GM20431 (cell line): ENCODE measurements at regions not wholly inside any gene's neighbourhood (a gene's known extent, or its start where the extent isn't known, plus 50 kb on each side); places are given as distances from the start of the nearest gene placed in this dataset.
"Not testable (repeated sequence)": the region's sequence is repeated elsewhere in the genome, so short reads cannot be mapped to it uniquely, and the experiment has no call there.

ENCODE experiments used
- in situ Hi-C: fragments of 300-500 bp; cut with MseI, MboI; formaldehyde crosslinking; loops from one replicate; pipeline ENCODE4 v1.15.0; 2020; ENCODE audit warnings: low sequenced_read_pairs; ENCODE audit not compliant: unreplicated experiment

GRCh38 chr7:146057958-146058357 lies 58.6 kb upstream of the CNTNAP2 start:
- in situ Hi-C loops = no loop called here

DNA sequence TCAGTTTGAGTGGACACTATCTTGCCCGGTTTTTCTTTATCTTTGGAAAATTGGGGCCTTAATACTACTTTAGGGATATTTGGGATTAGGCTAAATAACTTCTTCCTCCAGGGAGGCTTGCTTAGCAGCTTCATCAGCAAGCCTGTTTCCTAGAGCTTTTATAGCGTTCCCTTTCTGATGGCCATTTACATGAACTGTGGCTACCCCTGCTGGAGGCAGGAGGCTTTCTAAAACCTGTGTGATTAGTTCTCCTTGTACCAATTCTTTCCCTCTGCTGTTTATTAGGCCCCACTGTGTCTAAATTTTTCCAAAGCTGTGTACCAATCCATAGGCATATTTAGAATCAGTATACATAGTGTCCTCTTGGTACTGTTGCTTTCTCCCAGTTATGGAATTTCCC lies 61.7 kb upstream of the CNTNAP2 start:
- in situ Hi-C loops = no loop called here

- in situ Hi-C loops = no loop called here
These were observed 63.1 kb upstream of the CNTNAP2 start for GRCh38 chr7:146053492-146053891.

DNA sequence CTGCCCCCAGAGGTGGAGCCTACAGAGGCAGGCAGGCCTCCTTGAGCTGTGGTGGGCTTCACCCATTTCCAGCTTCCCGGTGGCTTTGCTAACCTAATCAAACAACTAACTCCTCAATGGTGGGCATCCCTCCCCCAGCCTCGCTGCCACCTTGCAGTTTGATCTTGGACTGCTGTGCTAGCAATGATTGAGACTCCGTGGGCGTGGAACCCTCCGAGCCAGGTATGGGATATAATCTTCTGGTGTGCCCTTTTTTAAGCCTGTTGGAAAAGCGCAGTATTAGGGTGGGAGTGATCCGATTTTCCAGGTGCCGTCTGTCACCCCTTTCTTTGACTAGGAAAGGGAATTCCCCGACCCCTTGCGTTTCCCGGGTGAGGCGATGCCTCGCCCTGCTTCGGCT lies 73.3 kb upstream of the CNTNAP2 start:
- in situ Hi-C loops = not testable (repeated sequence)

DNA sequence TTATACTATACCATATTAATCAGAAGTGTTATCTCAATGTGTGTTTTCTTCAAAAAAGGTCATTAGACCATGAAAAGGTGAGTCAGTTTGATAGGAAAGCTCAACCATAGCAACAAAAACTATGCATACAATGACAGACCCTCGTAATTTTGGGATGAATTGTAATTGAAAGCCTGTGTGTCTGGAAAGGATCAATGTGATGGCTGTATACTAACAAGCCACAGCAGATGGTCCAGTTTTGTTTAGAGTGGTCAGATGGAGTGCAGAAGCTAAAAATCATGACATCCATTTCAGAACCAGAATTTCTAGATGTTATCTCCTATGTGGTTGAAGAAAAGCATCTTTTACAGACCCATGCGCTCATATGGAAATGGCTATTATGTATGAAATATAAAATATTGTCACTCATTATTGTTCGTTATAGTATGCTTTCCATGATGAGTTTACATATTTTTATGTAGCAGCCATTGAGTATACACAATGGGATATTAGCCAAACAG lies 88.3 kb upstream of the CNTNAP2 start:
- in situ Hi-C loops = no loop called here

GRCh38 chr7:146027243-146027642 lies 89.4 kb upstream of the CNTNAP2 start:
- in situ Hi-C loops = no loop called here

DNA sequence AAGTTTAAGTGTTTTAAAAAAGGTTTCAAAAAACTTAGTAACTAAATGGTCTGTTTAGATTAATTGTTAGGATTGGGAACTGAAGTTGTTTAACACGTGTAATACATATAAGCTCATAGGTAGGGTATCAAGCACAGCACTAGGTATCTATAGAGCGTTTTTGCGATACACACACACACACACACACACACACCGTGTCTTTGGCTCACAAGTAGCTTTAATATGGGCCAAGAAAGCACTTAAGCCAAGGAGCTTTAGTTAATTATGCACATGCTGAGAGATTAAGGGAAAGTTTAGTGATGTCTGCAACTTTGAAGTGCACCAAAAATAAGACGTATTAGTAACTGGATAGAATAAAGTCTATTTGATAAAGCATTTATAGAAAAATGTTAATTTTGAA lies 93.8 kb upstream of the CNTNAP2 start:
- in situ Hi-C loops = no loop called here

DNA sequence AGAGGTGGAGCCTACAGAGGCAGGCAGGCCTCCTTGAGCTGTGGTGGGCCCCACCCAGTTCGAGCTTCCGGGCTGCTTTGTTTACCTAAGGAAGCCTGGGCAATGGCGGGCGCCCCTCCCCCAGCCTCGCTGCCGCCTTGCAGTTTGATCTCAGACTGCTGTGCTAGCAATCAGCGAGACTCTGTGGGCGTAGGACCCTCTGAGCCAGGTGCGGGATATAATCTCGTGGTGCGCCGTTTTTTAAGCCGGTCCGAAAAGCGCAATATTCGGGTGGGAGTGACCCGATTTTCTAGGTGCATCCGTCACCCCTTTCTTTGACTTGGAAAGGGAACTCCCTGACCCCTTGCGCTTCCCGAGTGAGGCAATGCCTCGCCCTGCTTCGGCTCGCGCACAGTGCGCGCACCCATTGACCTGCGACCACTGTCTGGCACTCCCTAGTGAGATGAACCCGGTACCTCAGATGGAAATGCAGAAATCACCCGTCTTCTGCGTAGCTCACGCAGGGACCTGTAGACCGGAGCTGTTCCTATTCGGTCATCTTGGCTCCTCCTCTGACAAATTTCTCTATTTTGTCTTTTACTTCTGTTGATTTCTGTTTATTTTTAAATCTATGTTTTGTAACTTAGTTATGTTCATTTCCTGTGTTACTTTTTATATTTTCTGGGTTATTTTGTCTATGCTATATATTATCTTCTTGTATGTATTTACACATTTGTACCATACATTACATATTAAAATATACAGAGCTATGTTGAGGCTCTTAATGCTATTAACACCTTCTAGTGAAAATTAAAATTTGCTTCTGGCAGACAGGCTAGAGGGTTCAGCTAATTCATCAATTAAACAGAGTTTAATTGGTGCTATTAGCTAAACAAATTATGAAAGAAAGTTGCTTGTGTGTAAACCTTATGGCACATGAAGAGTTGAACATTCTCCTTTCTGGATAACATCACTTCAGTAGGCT lies 97.3 kb upstream of the CNTNAP2 start:
- in situ Hi-C loops = not testable (repeated sequence)

- in situ Hi-C loops = not testable (repeated sequence)
These were observed 99.2 kb upstream of the CNTNAP2 start for GRCh38 chr7:146017366-146017765.

DNA sequence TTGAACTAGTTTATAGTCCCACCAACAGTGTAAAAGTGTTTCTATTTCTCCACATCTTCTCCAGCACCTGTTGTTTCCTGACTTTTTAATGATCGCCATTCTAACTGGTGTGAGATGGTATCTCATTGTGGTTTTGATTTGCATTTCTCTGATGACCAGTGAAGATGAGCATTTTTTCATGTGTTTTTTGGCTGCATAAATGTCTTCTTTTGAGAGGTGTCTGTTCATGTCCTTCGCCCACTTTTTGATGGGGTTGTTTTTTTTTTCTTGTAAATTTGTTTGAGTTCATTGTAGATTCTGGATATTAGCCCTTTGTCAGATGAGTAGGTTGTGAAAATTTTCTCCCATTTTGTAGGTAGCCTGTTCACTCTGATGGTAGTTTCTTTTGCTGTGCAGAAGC lies 102.4 kb upstream of the CNTNAP2 start:
- in situ Hi-C loops = not testable (repeated sequence)

DNA sequence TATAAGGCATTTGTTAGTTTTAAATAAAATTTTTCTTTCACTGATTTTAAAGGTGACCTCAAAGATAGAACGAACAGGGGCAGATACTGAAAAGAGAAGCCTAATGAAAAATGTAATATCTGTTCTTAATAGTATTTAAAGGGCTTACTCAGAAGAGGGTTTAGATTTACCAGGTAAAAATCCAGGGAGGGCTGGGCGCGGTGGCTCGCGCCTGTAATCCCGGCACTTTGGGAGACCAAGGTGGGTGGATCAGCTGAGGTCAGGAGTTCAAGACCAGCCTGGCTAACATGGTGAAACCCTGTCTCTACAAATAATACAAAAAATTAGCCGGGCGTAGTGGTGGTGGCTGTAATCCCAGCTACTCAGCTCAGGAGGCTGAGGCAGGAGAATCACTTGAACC lies 108.3 kb upstream of the CNTNAP2 start:
- in situ Hi-C loops = no loop called here

DNA sequence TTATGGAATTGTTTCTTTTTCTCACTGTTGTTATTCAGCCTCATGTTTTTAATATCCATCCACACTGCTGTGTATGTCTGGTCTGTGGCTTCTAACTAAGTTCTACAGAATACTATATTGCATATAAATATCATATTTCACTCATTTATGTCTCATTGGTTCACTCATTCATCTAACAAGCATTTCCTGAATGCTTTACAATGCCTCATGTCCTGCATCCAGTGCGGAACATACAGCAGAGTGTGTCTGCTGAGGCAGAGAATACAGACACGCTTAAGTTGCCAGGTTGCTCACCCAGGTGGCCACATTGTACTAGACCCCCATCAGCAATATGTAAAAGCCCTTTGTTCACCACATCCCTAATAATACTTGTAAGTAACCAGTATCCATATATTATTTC lies 111.8 kb upstream of the CNTNAP2 start:
- in situ Hi-C loops = no loop called here

- in situ Hi-C loops = no loop called here
These were observed 114.0 kb upstream of the CNTNAP2 start for GRCh38 chr7:146002431-146003078.

- in situ Hi-C loops = no loop called here
These were observed 114.6 kb upstream of the CNTNAP2 start for GRCh38 chr7:146002008-146002407.

DNA sequence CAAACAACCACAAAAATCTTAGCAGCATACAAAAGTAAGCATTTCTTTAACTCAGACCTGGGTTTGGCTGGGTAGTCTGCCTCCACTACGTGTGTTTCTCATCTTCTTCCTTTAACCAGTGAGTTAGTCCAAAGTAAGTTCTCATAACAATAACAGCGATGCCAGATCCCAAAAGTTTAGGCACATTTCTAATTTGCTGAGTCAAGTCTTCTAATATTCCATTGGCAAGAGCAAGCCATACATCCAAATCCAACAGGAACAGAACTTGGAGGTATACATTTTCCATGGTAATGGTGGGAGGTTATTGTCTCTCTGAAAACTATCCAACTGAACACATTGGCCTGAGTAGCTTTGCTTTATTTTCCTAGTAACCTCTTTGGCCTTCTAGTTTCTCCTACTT lies 115.7 kb upstream of the CNTNAP2 start:
- in situ Hi-C loops = no loop called here

GRCh38 chr7:145989469-145989868 lies 127.1 kb upstream of the CNTNAP2 start:
- in situ Hi-C loops = no loop called here

DNA sequence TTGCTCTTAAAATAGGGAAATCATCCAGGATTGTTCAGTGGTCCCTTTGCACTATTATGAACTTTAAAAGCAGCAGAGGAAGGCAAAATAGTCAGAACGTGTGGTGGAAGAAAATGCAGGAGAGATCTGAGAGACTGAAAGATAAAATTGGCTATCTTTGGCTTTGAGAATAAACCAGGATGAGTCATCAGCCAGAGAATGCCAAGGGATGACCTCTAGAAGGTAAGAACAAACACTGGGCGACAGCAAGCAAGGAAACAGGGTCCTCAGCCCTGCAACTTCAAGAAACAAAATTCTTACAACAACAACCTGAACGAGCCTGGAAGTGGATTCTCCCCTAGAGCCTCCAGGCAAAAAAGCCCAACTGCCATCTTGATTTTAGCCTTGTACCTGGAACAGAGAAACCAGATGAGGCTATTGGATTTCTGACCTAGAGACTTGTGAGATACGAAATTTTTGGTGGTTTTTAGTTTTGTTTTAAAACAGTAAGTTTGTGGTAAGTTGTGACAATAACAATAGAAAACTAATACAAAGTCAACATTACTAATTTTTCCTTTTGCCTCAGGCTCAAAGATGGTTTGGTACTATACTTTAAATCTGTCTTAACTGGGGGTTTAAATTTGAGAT lies 130.2 kb upstream of the CNTNAP2 start:
- in situ Hi-C loops = no loop called here

GRCh38 chr7:145978769-145979168 lies 137.8 kb upstream of the CNTNAP2 start:
- in situ Hi-C loops = no loop called here

DNA sequence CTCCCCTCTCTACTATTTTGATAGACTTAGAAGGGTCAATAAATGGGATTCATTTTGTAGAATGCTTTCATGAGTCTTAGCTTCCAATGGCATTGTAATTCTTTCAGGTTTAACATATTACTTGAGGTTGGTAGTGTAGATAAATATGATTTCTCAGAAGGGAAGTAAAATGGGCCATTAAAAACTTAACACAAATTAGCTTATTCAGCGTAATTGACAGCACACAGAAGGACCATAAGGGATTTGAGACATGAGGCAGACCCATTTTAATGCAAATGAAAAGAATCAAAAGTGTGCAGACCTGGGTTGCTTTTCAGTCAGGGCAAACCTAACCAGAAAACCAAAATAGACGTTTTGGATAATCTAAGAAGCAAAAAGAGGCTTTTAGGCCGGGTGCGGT lies 156.6 kb upstream of the CNTNAP2 start:
- in situ Hi-C loops = no loop called here

DNA sequence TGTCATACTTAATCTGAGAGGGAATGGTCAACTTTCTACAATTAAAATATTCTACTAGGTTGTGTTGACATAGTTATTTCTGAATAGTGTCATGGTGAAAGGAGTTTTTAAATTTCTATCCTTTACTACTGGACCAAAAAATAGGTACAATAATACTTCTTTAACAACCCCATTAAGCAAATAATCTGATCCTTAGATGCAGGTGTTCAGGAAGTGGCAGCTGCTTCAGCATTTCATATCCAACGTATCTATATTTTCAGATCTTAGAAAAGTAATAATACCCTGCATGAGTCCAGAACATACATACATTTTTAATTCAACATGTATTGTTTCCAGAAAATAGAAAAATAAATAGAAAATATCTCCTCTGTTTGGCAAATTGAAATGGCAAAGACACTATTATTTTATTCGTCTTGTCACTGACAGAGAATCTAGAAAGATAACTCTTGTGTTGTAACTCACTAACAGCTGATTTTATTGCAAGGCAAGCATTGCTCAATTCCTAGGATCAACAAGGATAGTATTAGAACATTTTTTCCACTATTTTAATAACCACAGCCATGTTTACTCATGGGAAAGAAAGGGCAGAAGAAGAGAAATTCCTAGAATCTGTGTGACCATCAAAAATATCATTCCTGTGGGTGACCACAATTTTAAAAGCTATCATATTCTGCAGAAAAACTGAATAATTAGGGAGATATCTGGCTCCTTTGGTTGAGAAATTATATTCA lies 159.3 kb upstream of the CNTNAP2 start:
- in situ Hi-C loops = no loop called here
